HG03354 (cell line): ENCODE measurements at regions not wholly inside any gene's neighbourhood (a gene's known extent, or its start where the extent isn't known, plus 50 kb on each side); places are given as distances from the start of the nearest gene placed in this dataset.
"Not testable (repeated sequence)": the region's sequence is repeated elsewhere in the genome, so short reads cannot be mapped to it uniquely, and the experiment has no call there.

Experiments
- ATAC-seq: cut with Tn5 transposase; IDR thresholded peaks from one replicate; pipeline ENCODE4 v1.9.1; 2021; ENCODE audit warnings: mild to moderate bottlenecking; ENCODE audit not compliant: unreplicated experiment, poor library complexity, severe bottlenecking

- ATAC-seq = not testable (repeated sequence)
These were observed 238.0 kb downstream of the TMEM121 start for GRCh38 chr14:105764254-105764901.

- not testable (repeated sequence) for ATAC-seq
These were observed 238.9 kb downstream of the TMEM121 start for GRCh38 chr14:105765072-105765825.

DNA sequence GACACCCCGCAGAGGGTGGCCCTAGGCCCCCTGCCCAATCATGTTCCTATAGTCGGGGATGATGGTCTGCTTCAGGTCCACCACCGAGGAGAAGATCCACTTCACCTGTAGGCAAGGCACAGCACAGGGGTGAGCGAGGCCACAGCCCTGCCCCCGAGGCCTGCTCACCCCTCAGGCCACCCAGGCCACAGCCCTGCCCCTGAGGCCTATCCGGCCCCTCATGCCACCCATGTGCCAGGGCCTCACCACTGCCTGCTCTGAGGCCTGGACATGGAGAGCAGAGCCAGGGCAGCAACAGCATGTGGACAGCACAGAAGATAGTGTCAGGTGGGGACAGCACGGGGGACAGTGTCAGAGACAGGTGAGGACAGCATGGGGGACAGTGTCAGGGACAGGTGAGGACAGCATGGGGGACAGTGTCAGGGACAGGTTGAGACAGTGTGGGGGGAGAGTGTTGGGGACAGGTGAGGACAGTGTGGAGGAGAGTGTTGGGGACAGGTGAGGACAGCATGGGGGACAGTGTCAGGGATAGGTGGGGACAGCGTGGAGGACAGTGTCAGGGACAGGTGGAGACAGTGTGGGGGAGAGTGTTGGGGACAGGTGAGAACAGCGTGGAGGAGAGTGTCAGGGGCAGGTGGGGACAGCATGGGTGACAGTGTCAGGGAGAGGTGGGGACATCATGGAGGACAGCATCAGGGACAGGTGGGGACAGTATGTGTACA is 239.7 kb downstream of the TMEM121 start:
- no peak for ATAC-seq

DNA sequence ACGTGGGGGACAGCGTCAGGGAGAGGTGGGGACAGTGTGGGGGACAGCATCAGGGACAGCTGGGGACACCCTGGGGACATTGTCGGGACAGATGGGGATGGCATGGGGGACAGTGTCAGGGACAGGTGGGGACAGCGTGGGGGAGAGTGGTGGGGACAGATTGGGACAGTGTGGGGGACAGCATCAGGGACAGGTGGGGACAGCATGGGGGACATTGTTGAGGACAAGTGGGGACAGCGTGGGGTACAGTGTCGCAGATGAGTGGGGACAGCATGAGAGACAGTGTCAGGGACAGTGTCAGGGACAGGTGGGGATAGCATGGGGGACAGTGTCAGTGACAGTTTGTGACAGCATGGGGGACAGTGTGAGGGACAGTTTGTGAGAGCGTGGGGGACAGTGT is 240.9 kb downstream of the TMEM121 start:
- no peak for ATAC-seq

GRCh38 chr14:105768039-105768438 is 241.7 kb downstream of the TMEM121 start:
- not testable (repeated sequence) for ATAC-seq

GRCh38 chr14:105769061-105769730 is 242.8 kb downstream of the TMEM121 start:
- ATAC-seq = not testable (repeated sequence)

DNA sequence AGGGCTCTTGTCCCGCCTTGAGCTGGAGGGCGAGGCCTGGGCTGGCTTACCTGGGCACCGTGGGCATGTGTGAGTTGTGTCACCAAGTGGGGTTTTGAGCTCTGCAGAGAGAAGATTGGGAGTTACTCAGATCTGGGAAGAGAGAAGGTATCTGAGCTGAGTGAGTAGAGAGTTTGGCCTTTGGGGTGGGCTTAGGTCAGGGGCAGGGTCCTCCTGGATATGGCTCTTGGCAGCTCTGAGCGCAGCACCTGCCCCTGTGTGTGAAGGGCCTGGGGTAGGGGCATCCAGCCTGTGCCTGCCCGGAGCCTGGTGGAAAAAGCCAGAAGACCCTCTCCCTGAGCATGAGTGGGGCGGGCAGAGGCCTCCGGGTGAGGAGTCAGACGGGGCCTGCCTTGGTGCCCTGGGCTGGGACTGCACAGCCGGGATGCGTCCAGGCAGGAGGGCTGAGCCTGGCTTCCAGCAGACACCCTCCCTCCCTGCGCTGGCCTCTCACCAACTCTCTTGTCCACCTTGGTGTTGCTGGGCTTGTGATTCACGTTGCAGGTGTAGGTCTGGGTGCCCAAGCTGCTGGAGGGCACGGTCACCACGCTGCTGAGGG is 244.3 kb downstream of the TMEM121 start:
- ATAC-seq = not testable (repeated sequence)

GRCh38 chr14:105771261-105772226 is 245.2 kb downstream of the TMEM121 start:
- ATAC-seq = not testable (repeated sequence)

GRCh38 chr14:105772710-105773250 is 246.4 kb downstream of the TMEM121 start:
- ATAC-seq = not testable (repeated sequence)

- ATAC-seq = no peak
These were observed 247.2 kb downstream of the TMEM121 start for GRCh38 chr14:105773584-105773983.

DNA sequence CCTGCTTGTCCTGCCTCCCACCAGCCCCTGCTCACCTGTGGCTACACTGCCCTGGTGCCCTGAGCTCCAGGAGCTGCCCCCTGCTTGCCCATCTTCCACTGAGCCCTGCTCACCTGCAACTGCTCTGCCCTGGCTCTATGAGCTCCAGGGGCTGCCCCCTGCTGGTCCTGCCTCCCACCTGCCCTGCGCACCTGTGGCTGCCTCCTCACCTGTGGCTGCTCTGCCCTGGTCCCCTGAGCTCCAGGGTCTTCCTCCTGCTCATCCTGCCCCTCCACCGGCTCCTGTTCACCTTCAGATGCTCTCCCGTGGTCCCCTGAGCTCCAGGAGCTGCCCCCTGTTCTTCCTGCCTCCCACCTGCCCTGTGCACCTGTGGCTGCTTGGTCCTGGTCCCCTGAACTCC is 247.6 kb downstream of the TMEM121 start:
- ATAC-seq = no peak

- ATAC-seq = not testable (repeated sequence)
These were observed 248.4 kb downstream of the TMEM121 start for GRCh38 chr14:105774585-105775348.

DNA sequence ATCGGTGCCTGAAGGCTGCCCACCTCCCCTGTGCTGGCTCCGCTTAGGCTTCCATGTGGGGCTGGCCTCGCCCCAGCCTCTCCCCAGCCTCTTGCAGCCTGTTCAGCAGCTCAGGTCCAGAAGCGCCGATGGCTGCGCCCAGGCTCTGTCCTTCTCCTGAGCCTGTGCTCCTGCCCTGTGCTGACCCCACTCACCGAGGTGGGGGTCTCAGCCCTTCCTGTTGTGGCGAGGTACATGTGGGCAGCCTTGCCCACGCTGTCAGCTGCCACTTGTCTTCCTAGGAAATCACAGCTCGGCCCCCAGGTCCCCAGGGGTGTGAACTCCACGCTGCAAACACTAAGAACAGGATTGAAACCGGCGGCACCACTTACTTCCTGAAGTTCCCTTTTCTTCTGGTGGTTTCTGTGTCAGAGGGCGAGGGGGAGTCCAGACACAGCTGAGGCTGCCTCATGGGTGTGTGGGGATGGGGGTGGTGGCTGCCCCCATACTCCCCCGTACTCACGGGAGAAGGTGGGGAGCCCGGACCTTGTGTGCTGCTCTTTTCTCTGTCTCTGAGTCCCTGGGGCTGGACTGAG is 249.1 kb downstream of the TMEM121 start:
- not testable (repeated sequence) for ATAC-seq

DNA sequence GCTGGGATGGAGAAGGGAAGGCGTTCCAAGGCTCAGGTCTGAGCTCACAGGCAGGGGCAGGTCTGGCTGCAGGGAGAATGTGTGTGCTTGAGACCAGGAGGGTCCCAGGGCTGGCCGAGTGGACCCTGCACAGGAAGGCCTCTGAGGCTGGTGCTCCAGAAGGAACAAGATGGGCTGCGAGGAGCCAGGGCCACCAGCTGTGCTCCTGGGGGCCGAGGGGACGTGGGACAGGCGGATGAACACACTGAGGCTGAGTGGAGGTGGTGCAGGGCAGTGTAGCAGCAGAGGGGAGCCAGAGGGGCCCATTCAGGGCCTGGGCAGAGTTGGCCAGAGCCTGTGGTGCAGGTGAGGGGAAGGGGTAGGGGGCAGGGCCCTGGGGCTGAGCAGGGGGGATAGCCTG is 249.7 kb downstream of the TMEM121 start:
- ATAC-seq = not testable (repeated sequence)

GRCh38 chr14:105776924-105777323 is 250.5 kb downstream of the TMEM121 start:
- no peak for ATAC-seq

GRCh38 chr14:105783707-105784106 is 257.3 kb downstream of the TMEM121 start:
- ATAC-seq = no peak

GRCh38 chr14:105793836-105794235 is 267.5 kb downstream of the TMEM121 start:
- no peak for ATAC-seq
